DMS 273 treated with DMSO at 0.1 percent for 48 hours (cell line): ENCODE measurements at regions not wholly inside any gene's neighbourhood (a gene's known extent, or its start where the extent isn't known, plus 50 kb on each side); places are given as distances from the start of the nearest gene placed in this dataset.

Experiments
- DNase-seq: peaks from one replicate; lab custom pipeline; 2025; lab: John Stamatoyannopoulos, UW

- DNase-seq = no peak
These were observed 168.9 kb downstream of the DCK start for GRCh38 chr4:71162386-71162785.

GRCh38 chr4:71163317-71163716 is 169.9 kb downstream of the DCK start:
- no peak for DNase-seq

GRCh38 chr4:71167083-71167482 is 171.7 kb upstream of the SLC4A4 start:
- no peak for DNase-seq

GRCh38 chr4:71171592-71171991 is 167.2 kb upstream of the SLC4A4 start:
- DNase-seq = no peak

GRCh38 chr4:71181332-71181731 is 157.5 kb upstream of the SLC4A4 start:
- no peak for DNase-seq

- peak; percentile 24 for DNase-seq
These were observed 154.5 kb upstream of the SLC4A4 start for GRCh38 chr4:71184195-71184781.

GRCh38 chr4:71185037-71185436 is 153.8 kb upstream of the SLC4A4 start:
- no peak for DNase-seq

- DNase-seq = no peak
These were observed 152.6 kb upstream of the SLC4A4 start for GRCh38 chr4:71186257-71186565.

GRCh38 chr4:71186566-71187403 is 152.0 kb upstream of the SLC4A4 start:
- no peak for DNase-seq

- DNase-seq = no peak
These were observed 151.2 kb upstream of the SLC4A4 start for GRCh38 chr4:71187404-71188155.

- DNase-seq = no peak
These were observed 150.6 kb upstream of the SLC4A4 start for GRCh38 chr4:71188156-71188640.

GRCh38 chr4:71188951-71189350 is 149.9 kb upstream of the SLC4A4 start:
- no peak for DNase-seq

- no peak for DNase-seq
These were observed 149.3 kb upstream of the SLC4A4 start for GRCh38 chr4:71189471-71189870.

- DNase-seq = no peak
These were observed 144.4 kb upstream of the SLC4A4 start for GRCh38 chr4:71194454-71194853.

GRCh38 chr4:71195924-71196323 is 142.9 kb upstream of the SLC4A4 start:
- no peak for DNase-seq

GRCh38 chr4:71198958-71199357 is 139.9 kb upstream of the SLC4A4 start:
- DNase-seq = no peak

- no peak for DNase-seq
These were observed 137.8 kb upstream of the SLC4A4 start for GRCh38 chr4:71201057-71201456.

GRCh38 chr4:71201817-71202576 is 136.8 kb upstream of the SLC4A4 start:
- no peak for DNase-seq

GRCh38 chr4:71202705-71203104 is 136.1 kb upstream of the SLC4A4 start:
- DNase-seq = no peak

GRCh38 chr4:71204056-71204455 is 134.8 kb upstream of the SLC4A4 start:
- DNase-seq = no peak

- no peak for DNase-seq
These were observed 132.1 kb upstream of the SLC4A4 start for GRCh38 chr4:71206763-71207162.

GRCh38 chr4:71209161-71209560 is 129.7 kb upstream of the SLC4A4 start:
- DNase-seq = no peak
